ENCODE measurements at regions not wholly inside any gene's neighbourhood (a gene's known extent, or its start where the extent isn't known, plus 50 kb on each side); places are given as distances from the start of the nearest gene placed in this dataset.

GRCh38 chrX:9252182-9252581, 212.7 kb upstream of the TBL1X start:
- no peaks in the 10 kb centered on the region for H3K27me3 ChIP-seq (ENCODE audit: control insufficient read depth, insufficient read depth, low read length)
- no peaks in the 10 kb centered on the region for H3K36me3 ChIP-seq (replicated peaks; ENCODE audit: control insufficient read depth, insufficient read depth, low read length)
- DNase-seq, result peak; percentile 25
- H3K4me3 ChIP-seq (ENCODE audit: insufficient read depth, low read depth, low read length), result no peak overlapping the region

DNA sequence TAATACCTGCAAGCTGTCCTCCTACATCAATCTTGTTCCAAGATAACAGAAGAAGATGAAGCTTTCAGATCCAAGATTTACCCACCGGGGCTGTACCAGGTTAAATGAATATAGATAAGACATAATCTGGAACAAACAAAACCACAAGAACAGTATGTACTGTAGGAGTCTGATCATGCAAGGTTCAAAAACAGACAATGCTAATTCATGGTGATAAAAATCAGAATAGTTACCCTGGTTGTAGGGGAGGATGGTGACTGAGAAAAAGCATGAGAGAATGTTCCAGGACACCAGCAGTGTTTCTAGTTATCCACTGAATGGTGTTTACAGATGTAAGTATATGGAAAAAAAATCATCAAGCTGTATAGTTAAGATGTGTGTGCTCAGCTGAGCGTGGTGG, 211.6 kb upstream of the TBL1X start:
- Histone ChIP-seq H3K27me3 (ENCODE audit: control insufficient read depth, insufficient read depth, low read length) (no peaks in the 10 kb centered on the region), H3K36me3 (replicated peaks; ENCODE audit: control insufficient read depth, insufficient read depth, low read length) (no peaks in the 10 kb centered on the region), H3K4me3 (ENCODE audit: insufficient read depth, low read depth, low read length) (no peak overlapping the region)
- no peak for DNase-seq

DNA sequence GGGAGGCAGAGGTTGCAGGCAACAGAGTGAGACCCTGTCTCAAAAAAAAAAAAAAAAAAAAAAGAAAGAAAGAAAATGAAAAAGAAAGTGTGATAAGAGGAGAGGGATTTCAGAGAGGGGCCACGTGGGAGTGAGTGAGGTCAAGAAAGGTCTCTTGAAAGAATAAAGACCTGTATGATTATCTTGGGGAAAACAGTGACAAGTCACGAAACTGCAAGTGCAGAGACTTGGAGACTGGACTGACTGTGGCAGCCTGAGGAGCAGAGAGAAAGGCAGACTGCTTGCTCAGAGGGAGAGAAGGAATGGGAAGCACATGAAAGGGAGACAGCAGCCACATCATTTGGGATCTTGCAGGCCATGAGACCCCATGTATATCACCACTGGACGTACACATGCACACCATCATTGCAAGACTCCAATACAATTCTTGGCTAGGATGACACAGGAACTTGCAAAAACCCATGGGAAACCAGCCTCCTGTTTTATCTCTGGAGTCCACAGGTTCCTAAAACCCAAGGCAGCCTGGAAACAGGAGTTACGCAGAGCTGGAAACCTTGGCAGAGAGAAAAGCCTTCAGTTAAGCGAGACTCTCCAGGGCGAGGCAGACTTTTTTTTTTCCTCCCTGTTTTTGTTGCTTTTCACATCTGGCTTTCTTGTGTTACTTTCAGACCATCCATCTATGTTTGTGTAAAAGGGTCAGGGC, 207.0 kb upstream of the TBL1X start:
- Histone ChIP-seq H3K4me3 (ENCODE audit: insufficient read depth, low read depth, low read length) (no peak overlapping the region), H3K27me3 (ENCODE audit: control insufficient read depth, insufficient read depth, low read length) (no peaks in the 10 kb centered on the region), H3K36me3 (replicated peaks; ENCODE audit: control insufficient read depth, insufficient read depth, low read length) (no peaks in the 10 kb centered on the region)
- DNase-seq, result no peak

- DNase-seq, result no peak
- H3K36me3 ChIP-seq (replicated peaks; ENCODE audit: control insufficient read depth, insufficient read depth, low read length), result no peaks in the 10 kb centered on the region
- no peak overlapping the region for H3K4me3 ChIP-seq (ENCODE audit: insufficient read depth, low read depth, low read length)
- no peaks in the 10 kb centered on the region for H3K27me3 ChIP-seq (ENCODE audit: control insufficient read depth, insufficient read depth, low read length)
Observed at GRCh38 chrX:9258421-9259104, 206.3 kb upstream of the TBL1X start.

GRCh38 chrX:9260603-9261002, 204.3 kb upstream of the TBL1X start:
- Histone ChIP-seq H3K36me3 (replicated peaks; ENCODE audit: control insufficient read depth, insufficient read depth, low read length) (no peaks in the 10 kb centered on the region), H3K4me3 (ENCODE audit: insufficient read depth, low read depth, low read length) (no peak overlapping the region)
- no peak for DNase-seq

GRCh38 chrX:9267415-9267814, 197.4 kb upstream of the TBL1X start:
- Histone ChIP-seq H3K27me3 (ENCODE audit: control insufficient read depth, insufficient read depth, low read length) (no peaks in the 10 kb centered on the region), H3K36me3 (replicated peaks; ENCODE audit: control insufficient read depth, insufficient read depth, low read length) (no peaks in the 10 kb centered on the region), H3K4me3 (ENCODE audit: insufficient read depth, low read depth, low read length) (no peak overlapping the region)
- no peak for DNase-seq

More at GRCh38 chrX:9260603-9261002, 204.3 kb upstream of the TBL1X start:
- H3K27me3 ChIP-seq (ENCODE audit: control insufficient read depth, insufficient read depth, low read length), result no peaks in the 10 kb centered on the region

GRCh38 chrX:9269134-9269533, 195.7 kb upstream of the TBL1X start:
- no peak overlapping the region for H3K4me3 ChIP-seq (ENCODE audit: insufficient read depth, low read depth, low read length)
- DNase-seq, result no peak
- H3K27me3 ChIP-seq (ENCODE audit: control insufficient read depth, insufficient read depth, low read length), result no peaks in the 10 kb centered on the region
- H3K36me3 ChIP-seq (replicated peaks; ENCODE audit: control insufficient read depth, insufficient read depth, low read length), result no peaks in the 10 kb centered on the region

DNA sequence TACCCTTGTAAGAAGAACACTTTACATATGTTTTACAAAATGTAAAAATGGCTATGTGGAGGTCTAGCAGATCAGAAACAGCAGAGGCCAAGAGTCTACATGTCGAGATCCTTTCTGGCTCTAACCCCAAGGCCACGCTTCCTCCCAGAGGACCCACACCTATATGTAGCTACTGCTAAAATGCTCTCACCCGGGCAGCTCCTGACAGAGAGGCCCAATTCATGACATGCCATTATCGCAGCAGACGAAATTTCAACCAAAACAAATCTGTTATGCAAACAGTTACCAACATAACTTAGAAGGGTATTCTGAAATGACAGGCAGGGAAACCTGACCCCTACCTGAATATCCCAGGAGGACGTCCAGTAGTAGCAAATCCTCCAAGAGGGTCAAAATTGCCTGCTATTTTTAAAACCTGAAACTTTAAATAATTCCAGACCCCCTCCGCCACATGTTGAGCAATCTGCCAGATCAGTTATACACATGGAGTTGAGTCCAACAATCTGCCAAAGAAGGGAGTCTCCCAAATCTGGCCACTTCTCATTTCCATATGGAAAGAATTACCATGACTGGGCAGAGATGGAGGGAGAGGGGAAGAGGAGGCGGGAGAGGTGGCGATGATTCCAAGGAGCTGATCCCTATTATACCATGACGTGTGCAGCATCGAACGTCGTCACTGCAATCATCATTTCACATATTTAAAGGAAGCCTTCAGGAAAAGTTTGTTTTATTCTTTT, 192.9 kb upstream of the TBL1X start:
- Histone ChIP-seq H3K27me3 (ENCODE audit: control insufficient read depth, insufficient read depth, low read length) (no peaks in the 10 kb centered on the region), H3K36me3 (replicated peaks; ENCODE audit: control insufficient read depth, insufficient read depth, low read length) (no peaks in the 10 kb centered on the region), H3K4me3 (ENCODE audit: insufficient read depth, low read depth, low read length) (no peak overlapping the region)
- DNase-seq, result no peak

DNA sequence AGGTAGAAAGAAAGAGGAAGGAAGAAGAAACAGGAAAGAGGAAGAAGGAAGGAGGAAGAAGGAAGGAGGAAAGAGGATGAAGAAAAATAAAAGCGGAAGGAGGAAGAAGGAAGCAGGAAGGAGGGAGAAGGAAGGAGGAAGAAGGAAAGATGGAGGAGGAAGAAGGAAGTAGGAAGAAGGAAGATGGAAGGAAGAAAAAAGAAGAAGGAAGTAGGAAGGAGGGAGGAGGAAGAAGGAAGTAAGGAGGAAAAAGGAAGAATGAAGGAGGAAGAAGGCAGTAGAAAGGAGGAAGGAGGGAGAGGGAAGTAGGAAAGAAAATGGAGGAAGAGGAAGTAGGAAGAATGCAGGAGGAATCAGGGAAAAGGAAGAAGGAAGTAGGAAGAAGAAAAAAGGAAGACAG, 191.1 kb upstream of the TBL1X start:
- H3K27me3 ChIP-seq (ENCODE audit: control insufficient read depth, insufficient read depth, low read length), result no peaks in the 10 kb centered on the region
- DNase-seq, result no peak
- no peak overlapping the region for H3K4me3 ChIP-seq (ENCODE audit: insufficient read depth, low read depth, low read length)
- no peaks in the 10 kb centered on the region for H3K36me3 ChIP-seq (replicated peaks; ENCODE audit: control insufficient read depth, insufficient read depth, low read length)

DNA sequence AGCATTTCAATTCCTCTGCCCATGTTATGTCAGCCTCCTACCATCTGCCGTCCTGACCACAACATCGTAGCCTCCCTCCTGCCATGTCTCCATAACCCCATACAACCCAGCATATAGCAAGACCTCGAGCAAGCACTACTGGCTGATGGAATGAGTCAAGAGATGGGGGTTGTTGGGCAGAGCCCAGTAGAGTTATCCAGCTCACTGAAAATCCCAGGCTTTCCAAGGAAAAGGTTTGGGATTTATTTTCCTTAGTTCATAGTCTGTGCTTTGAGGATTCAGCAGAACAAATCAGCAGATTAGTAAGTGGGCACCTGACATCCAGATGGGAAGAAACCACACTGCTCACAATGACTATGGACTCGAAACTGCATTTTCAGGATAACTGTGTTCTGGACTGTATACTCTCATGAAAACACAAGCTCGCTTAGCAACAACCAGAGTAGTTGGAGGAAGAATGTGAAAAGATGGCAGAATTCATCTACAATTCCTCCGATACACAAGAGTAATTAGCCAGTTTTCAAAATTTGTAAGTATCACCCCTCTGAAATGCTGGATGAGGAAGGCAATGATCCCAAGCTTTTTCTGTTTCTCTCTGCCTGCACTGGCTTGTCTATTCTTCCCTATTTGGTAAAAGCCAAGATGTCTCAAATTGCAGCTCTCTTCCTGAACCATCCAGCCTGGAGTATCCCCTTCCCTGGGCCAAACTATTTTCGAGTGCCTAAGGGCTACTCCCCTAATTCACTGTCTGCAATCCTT, 186.2 kb upstream of the TBL1X start:
- H3K4me3 ChIP-seq (ENCODE audit: insufficient read depth, low read depth, low read length), result no peak overlapping the region
- DNase-seq, result no peak
- no peaks in the 10 kb centered on the region for H3K27me3 ChIP-seq (ENCODE audit: control insufficient read depth, insufficient read depth, low read length)
- H3K36me3 ChIP-seq (replicated peaks; ENCODE audit: control insufficient read depth, insufficient read depth, low read length), result no peaks in the 10 kb centered on the region

DNA sequence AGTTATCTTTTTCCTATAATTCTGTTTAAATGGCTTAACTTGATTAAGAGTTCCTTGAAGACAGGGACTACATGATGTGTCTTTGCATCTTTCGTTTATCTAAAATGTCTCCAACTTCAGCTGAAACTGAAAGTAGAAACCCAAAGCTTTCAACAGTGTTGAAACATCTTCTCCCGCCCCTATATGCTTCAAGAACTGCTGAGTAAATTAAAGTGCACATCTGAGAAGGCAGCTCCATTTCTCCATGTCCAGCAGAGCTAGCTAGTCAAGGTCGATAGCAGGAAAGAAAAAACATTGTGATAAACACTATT, 185.7 kb upstream of the TBL1X start:
- Histone ChIP-seq H3K36me3 (replicated peaks; ENCODE audit: control insufficient read depth, insufficient read depth, low read length) (no peaks in the 10 kb centered on the region), H3K4me3 (ENCODE audit: insufficient read depth, low read depth, low read length) (no peak overlapping the region), H3K27me3 (ENCODE audit: control insufficient read depth, insufficient read depth, low read length) (no peaks in the 10 kb centered on the region)
- DNase-seq, result no peak

GRCh38 chrX:9280831-9281230, 184.0 kb upstream of the TBL1X start:
- DNase-seq, result no peak
- Histone ChIP-seq H3K27me3 (ENCODE audit: control insufficient read depth, insufficient read depth, low read length) (no peaks in the 10 kb centered on the region), H3K4me3 (ENCODE audit: insufficient read depth, low read depth, low read length) (no peak overlapping the region), H3K36me3 (replicated peaks; ENCODE audit: control insufficient read depth, insufficient read depth, low read length) (no peaks in the 10 kb centered on the region)

DNA sequence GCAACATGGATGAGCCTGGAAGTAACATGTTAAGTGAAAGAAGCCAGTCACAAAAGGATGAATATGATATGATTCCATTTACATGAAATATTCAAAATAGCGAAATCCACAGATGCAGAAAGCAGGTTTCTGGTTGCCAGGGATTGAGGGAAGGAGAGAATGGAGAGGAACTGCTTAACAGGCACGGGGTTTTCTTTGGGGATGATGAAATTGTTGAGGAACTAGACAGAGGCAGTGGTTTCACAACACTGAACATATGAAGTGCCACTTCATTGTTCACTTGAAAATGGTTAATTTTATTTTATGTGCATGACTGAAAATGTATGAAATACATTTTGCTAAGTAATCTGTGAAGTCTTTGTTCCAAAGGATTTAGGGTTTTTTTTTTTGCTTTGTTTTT, 182.5 kb upstream of the TBL1X start:
- Histone ChIP-seq H3K36me3 (replicated peaks; ENCODE audit: control insufficient read depth, insufficient read depth, low read length) (no peaks in the 10 kb centered on the region), H3K27me3 (ENCODE audit: control insufficient read depth, insufficient read depth, low read length) (no peaks in the 10 kb centered on the region), H3K4me3 (ENCODE audit: insufficient read depth, low read depth, low read length) (no peak overlapping the region)
- DNase-seq, result no peak

- Histone ChIP-seq H3K27me3 (ENCODE audit: control insufficient read depth, insufficient read depth, low read length) (no peaks in the 10 kb centered on the region), H3K4me3 (ENCODE audit: insufficient read depth, low read depth, low read length) (no peak overlapping the region), H3K36me3 (replicated peaks; ENCODE audit: control insufficient read depth, insufficient read depth, low read length) (no peaks in the 10 kb centered on the region)
- no peak for DNase-seq
Observed at GRCh38 chrX:9285342-9285771, 179.5 kb upstream of the TBL1X start.

Measured in H7 (cell line).